Dendritic cell treated with granulocyte-macrophage colony-stimulating factor and Interleukin-4, amounts not matched to agents 40 ng/mL and 50 ng/mL, for 4 days (primary cell): ENCODE measurements at regions not wholly inside any gene's neighbourhood (a gene's known extent, or its start where the extent isn't known, plus 50 kb on each side); places are given as distances from the start of the nearest gene placed in this dataset.

Source experiments
- H3K27ac Mint-ChIP-seq: one replicate; pipeline ENCODE4 v1.8.0; 2022; ENCODE audit warnings: mild to moderate bottlenecking, mixed read lengths
- H3K27me3 Mint-ChIP-seq: one replicate; pipeline ENCODE4 v1.8.0; 2022; ENCODE audit warnings: mild to moderate bottlenecking, mixed read lengths
- H3K36me3 Mint-ChIP-seq: one replicate; pipeline ENCODE4 v1.8.0; 2022; ENCODE audit warnings: low read depth, mixed read lengths
- H3K4me1 Mint-ChIP-seq: one replicate; pipeline ENCODE4 v1.8.0; 2022; ENCODE audit warnings: low read depth, mixed read lengths
- H3K4me3 Mint-ChIP-seq: one replicate; pipeline ENCODE4 v1.8.0; 2022; ENCODE audit warnings: mild to moderate bottlenecking, moderate library complexity, mixed read lengths
- H3K9me3 Mint-ChIP-seq: one replicate; pipeline ENCODE4 v1.8.0; 2022; ENCODE audit warnings: mixed read lengths
- intact Hi-C: fragments of 100-400 bp; cut with micrococcal nuclease; formaldehyde crosslinking; loops from one replicate; pipeline ENCODE4 v1.15.0; 2022

DNA sequence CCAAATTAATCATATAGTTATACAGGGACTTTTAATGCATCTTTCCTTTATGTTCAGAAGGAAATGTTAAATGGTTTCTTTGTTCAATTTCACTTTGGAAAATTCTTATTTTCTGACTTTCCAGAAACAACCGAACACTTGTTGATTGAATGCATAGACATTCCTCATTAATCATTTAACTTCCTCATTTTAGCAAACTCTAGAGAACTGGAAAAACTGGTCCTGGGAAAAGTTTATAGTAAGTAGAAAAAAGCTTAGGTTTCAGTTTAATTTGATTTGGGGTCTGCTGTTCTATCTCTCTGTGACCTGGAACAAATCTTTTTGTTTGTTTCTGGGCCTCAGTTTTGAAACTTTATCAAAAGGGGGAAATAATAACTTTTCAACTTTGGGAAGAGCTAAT lies 320.4 kb downstream of the CMPK2 start:
- H3K36me3 Mint-ChIP-seq, result no peaks in the 10 kb centered on the region
- no peak overlapping the region for H3K27ac Mint-ChIP-seq
- no peaks in the 10 kb centered on the region for H3K27me3 Mint-ChIP-seq
- H3K4me1 Mint-ChIP-seq, result no peaks in the 10 kb centered on the region
- H3K4me3 Mint-ChIP-seq, result no peak overlapping the region
- no peaks in the 10 kb centered on the region for H3K9me3 Mint-ChIP-seq
- intact Hi-C loops, result no loop called here

DNA sequence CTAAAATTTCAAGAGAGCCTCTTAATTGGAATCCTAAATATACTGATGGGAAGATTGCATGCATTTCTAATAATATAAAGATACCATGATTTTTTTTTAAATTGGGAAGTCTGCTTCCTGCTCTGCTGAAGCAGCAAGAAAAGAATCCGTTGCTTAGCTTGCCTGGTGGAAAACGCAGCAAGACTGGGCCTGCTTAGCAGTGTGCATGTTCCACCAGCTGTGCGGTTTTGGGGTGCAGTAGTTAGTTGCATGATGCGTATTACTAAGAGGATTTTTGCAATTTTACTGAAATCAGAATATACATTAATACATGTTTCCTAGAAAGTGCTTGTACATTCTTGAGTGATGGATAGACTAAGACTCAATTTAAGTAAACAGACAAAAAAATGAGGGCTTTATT lies 319.9 kb downstream of the CMPK2 start:
- Mint-ChIP-seq H3K4me1 (no peaks in the 10 kb centered on the region), H3K27me3 (no peaks in the 10 kb centered on the region), H3K36me3 (no peaks in the 10 kb centered on the region), H3K9me3 (no peaks in the 10 kb centered on the region), H3K4me3 (no peak overlapping the region), H3K27ac (no peak overlapping the region)
- intact Hi-C loops, result no loop called here

DNA sequence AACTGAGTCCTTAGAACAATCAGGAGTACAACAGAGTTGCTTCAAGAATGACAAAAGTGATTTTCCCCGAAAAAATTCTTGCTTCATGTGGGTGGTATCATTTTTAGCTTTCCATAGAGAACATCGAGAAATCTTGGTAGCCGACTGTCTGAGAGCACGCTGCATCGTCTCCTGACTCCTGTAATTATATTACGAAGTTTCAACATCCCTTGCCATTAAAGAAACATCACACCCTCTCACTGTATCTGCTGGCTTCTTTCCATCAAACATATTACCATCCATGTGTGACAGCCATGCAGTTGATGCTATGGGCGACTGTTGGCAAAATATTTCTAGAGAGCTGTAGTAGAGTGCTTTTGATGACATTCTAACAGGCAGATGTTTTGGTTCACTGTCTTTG lies 311.2 kb downstream of the CMPK2 start:
- Mint-ChIP-seq H3K27me3 (no peaks in the 10 kb centered on the region), H3K27ac (no peak overlapping the region), H3K4me3 (no peak overlapping the region), H3K4me1 (no peaks in the 10 kb centered on the region), H3K36me3 (no peaks in the 10 kb centered on the region), H3K9me3 (no peaks in the 10 kb centered on the region)
- intact Hi-C loops, result no loop called here

DNA sequence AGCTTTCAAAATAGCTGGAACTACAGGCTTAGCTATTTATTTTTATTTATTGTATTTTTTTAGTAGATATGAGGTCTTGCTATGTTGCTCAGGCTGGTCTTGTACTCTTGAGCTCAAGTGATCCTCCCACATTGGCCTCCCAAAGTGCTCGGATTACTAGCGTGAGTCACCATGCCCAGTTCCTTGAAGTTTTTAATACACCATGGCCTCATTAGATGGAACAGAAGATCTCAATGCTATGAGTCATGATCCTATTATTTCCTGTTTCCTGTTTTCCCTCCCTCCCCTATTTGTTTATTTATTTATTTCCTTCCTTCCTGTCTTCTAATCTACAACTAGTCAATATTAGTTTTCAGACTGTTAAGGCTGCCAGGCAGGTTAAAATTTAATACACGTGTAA lies 309.0 kb downstream of the CMPK2 start:
- no peaks in the 10 kb centered on the region for H3K4me1 Mint-ChIP-seq
- H3K27me3 Mint-ChIP-seq, result no peaks in the 10 kb centered on the region
- intact Hi-C loops, result no loop called here
- H3K36me3 Mint-ChIP-seq, result no peaks in the 10 kb centered on the region
- no peaks in the 10 kb centered on the region for H3K9me3 Mint-ChIP-seq
- no peak overlapping the region for H3K27ac Mint-ChIP-seq
- H3K4me3 Mint-ChIP-seq, result no peak overlapping the region

DNA sequence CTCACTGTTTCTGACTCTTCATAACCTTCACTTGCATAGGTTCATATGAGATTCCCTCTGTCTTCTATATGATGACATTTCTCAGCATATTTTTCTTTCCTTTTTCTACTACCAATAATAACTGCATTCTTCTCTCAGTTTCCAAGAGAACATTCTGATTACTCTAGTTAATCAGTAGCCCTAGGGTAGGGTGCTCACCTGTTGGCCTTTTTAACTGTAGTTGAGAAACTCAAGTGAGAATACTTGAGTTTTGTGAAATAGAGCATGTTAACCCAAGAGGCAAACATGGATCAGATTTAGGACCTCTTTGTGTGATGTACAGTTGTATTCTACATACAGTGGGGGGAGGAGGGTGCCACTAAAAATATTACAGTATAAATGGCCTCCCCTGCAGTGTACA lies 308.0 kb downstream of the CMPK2 start:
- Mint-ChIP-seq H3K4me1 (no peaks in the 10 kb centered on the region), H3K36me3 (no peaks in the 10 kb centered on the region), H3K4me3 (no peak overlapping the region), H3K27me3 (no peaks in the 10 kb centered on the region), H3K27ac (no peak overlapping the region), H3K9me3 (no peaks in the 10 kb centered on the region)
- intact Hi-C loops, result no loop called here

DNA sequence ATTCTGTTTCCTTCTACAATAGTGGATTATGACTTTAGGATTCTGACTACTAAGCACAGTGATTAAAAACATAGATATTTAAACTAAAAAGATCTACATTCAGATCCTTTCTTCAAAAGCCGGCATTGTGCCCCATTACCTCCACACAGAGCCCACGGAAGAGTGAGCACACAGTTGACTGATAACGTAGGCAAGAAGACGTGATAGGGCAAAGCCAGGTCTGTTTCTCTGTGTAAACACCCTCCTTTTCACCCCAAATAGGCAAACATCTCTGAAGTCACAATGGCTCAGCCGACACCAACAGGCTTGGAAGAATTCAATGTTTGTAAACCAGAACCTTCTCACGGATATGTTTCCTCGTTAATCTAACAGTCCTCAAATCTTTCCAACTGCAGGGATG lies 302.9 kb downstream of the CMPK2 start:
- intact Hi-C loops, result no loop called here
- no peak overlapping the region for H3K4me3 Mint-ChIP-seq
- no peak overlapping the region for H3K27ac Mint-ChIP-seq
- no peaks in the 10 kb centered on the region for H3K4me1 Mint-ChIP-seq
- H3K27me3 Mint-ChIP-seq, result no peaks in the 10 kb centered on the region
- H3K9me3 Mint-ChIP-seq, result no peaks in the 10 kb centered on the region
- no peaks in the 10 kb centered on the region for H3K36me3 Mint-ChIP-seq

DNA sequence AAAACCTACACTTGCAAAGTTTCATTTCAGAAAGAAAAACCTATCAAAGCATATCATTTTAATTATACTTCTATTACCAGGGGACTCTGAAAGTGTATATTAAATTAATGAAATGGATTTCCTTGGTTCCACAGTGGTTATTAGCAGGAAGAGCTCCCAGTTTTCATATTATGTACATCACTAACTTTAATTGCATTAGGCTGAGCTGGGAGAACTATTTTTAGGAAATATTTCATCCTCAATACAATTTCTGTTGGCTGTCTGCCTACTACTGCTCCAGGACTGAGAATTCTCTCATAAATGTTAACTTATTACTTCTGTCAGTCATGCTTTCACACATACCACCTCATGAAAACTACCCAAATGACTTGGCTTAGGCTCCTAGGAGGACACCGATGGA lies 301.4 kb downstream of the CMPK2 start:
- no peaks in the 10 kb centered on the region for H3K4me1 Mint-ChIP-seq
- no peak overlapping the region for H3K4me3 Mint-ChIP-seq
- intact Hi-C loops, result no loop called here
- H3K27me3 Mint-ChIP-seq, result no peaks in the 10 kb centered on the region
- H3K9me3 Mint-ChIP-seq, result no peaks in the 10 kb centered on the region
- no peak overlapping the region for H3K27ac Mint-ChIP-seq
- no peaks in the 10 kb centered on the region for H3K36me3 Mint-ChIP-seq

DNA sequence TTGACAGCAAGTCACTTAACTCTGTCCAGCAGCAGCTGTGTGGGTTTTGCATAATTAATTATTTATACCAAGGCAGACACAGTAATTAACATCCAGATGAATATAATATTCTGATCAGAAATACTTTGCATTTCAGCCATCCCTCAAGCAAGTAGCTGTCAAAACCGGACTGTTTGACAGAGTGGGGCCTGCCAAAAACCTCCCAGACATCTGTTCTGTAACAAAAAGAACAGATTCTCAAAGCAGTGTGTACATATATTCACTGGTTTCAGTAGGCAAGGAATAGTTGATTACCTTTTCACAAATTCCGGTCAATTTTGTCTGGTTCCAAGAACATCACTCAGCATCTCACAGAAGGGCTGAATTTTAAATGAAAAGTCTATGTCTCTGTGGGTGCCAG lies 291.6 kb downstream of the CMPK2 start:
- Mint-ChIP-seq H3K27ac (no peak overlapping the region), H3K27me3 (no peaks in the 10 kb centered on the region), H3K36me3 (no peaks in the 10 kb centered on the region), H3K4me1 (no peaks in the 10 kb centered on the region), H3K9me3 (no peaks in the 10 kb centered on the region), H3K4me3 (no peak overlapping the region)
- intact Hi-C loops, result no loop called here

DNA sequence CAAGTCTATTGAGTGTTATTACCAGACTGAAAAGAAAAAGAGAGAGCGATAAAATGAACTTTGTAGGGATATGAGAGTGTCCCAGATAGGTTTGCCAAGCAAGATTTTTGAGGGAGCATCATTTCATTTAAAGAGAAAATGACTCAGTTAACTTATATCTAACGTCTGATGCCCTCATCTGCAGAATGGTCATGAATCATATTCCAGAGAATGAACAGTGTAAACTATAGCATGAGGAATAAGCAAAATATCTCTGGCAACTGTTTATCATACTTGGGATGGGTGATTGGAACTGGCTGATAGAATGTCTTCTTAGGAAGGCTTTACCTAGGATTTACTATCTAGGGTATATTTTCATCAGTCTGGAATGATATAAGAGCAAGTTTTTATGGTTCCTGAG lies 289.4 kb downstream of the CMPK2 start:
- no peaks in the 10 kb centered on the region for H3K9me3 Mint-ChIP-seq
- intact Hi-C loops, result no loop called here
- H3K27ac Mint-ChIP-seq, result no peak overlapping the region
- no peaks in the 10 kb centered on the region for H3K4me1 Mint-ChIP-seq
- no peaks in the 10 kb centered on the region for H3K27me3 Mint-ChIP-seq
- H3K4me3 Mint-ChIP-seq, result no peak overlapping the region
- no peaks in the 10 kb centered on the region for H3K36me3 Mint-ChIP-seq

DNA sequence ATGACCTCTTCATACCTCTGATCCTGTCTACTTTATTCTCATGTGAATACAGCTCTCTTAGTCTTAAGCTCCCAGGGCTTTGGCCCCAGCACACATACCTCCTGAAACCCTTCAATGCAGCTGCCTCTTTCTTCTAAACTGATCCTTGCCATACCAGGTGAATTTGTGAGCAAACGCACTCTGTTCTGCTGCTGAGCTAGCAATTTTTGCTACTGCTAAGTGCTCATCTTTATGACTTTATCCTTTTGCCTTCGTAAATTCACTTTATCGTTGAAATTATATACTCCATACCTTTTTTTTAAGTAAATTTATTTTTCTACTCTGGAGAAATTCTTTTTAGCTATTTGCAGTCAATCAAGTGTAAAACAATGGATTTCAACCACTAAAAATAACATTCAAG lies 287.7 kb downstream of the CMPK2 start:
- H3K4me1 Mint-ChIP-seq, result no peaks in the 10 kb centered on the region
- intact Hi-C loops, result no loop called here
- no peak overlapping the region for H3K4me3 Mint-ChIP-seq

DNA sequence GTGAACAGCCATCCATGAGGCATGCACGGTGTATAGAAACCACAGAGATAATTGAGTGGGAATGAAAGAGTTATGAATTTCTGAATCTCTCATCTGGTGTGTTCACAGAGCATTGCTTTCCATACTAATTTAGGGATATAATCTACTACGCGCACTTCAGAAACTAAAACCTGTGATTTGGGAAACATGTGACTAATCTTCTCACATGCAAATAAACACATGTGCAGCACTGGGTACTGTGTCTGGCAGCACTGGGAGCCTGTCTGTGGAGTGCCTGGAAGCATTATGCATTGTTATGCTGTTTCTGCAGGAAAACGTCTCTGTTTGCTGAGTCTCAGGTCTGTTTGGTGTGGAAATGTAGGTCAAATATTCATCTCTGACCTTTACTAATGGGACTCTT lies 287.3 kb downstream of the CMPK2 start:
- intact Hi-C loops, result no loop called here
- H3K27ac Mint-ChIP-seq, result no peak overlapping the region
- no peaks in the 10 kb centered on the region for H3K27me3 Mint-ChIP-seq
- H3K36me3 Mint-ChIP-seq, result no peaks in the 10 kb centered on the region
- no peak overlapping the region for H3K4me3 Mint-ChIP-seq
- H3K4me1 Mint-ChIP-seq, result no peaks in the 10 kb centered on the region
- H3K9me3 Mint-ChIP-seq, result no peaks in the 10 kb centered on the region

More for the DNA sequence above, 287.7 kb downstream of the CMPK2 start:
- Mint-ChIP-seq H3K27me3 (no peaks in the 10 kb centered on the region), H3K9me3 (no peaks in the 10 kb centered on the region), H3K27ac (no peak overlapping the region), H3K36me3 (no peaks in the 10 kb centered on the region)

DNA sequence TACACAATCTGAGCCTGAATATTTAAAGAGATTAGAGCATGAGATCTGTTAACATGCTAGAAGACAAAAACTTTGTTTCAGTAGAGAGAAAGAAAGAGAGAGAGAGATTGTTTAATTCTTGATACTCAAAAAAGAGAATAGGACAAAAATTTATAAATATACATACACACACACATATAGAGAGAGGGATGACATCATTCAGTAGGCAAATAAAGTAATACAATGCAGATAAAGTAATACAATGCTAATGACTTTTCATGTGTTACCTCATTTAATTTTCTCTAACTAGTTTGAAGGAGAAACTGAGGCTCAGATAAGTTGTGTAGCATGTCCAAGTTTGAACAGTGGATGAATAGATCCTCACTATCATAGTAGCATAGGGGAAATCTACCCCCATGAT lies 286.4 kb downstream of the CMPK2 start:
- Mint-ChIP-seq H3K27me3 (no peaks in the 10 kb centered on the region), H3K36me3 (no peaks in the 10 kb centered on the region), H3K27ac (no peak overlapping the region), H3K4me3 (no peak overlapping the region), H3K4me1 (no peaks in the 10 kb centered on the region), H3K9me3 (no peaks in the 10 kb centered on the region)
- intact Hi-C loops, result no loop called here

DNA sequence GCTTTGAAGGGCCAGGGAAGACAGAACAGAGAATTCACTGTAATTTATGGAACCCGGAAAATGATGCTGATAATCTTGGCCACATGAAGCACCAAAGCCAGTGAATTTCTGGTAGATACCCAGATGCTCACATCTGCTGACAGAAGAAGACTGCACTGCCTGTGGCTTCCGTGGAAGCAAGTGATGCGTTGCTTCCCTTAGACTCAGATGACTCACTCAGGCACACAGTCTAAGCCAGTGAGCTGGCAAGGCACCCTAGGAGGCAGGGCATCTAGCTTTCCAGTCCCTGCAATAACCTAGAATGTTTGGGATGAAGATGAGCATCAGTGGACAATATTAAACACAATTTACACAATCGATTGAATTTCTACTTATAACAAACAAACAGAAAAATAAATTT lies 284.7 kb downstream of the CMPK2 start:
- Mint-ChIP-seq H3K27ac (no peak overlapping the region), H3K4me3 (no peak overlapping the region), H3K36me3 (no peaks in the 10 kb centered on the region), H3K27me3 (no peaks in the 10 kb centered on the region), H3K4me1 (no peaks in the 10 kb centered on the region), H3K9me3 (no peaks in the 10 kb centered on the region)
- intact Hi-C loops, result no loop called here

DNA sequence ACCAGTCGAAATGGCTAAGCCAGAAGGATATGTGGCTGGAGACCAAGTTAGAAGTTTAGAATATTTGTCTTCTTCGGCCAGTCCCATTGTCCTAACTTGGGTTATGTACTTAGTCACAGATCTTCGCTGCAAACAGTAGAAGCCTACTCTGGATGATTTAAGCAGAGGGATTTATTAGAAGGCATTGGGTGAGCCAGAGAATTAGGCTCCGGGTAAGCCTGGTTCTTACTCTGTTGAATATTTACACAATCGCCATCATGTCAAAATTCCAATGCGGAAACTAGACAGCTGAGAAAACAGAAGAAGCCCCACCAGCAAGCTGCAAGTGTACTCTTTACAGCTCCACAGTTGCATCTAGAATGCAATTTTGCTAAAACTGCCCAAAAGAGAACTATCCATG lies 276.6 kb downstream of the CMPK2 start:
- Mint-ChIP-seq H3K36me3 (no peaks in the 10 kb centered on the region), H3K4me1 (no peaks in the 10 kb centered on the region), H3K27ac (no peak overlapping the region), H3K27me3 (no peaks in the 10 kb centered on the region), H3K9me3 (no peaks in the 10 kb centered on the region), H3K4me3 (no peak overlapping the region)
- intact Hi-C loops, result no loop called here

DNA sequence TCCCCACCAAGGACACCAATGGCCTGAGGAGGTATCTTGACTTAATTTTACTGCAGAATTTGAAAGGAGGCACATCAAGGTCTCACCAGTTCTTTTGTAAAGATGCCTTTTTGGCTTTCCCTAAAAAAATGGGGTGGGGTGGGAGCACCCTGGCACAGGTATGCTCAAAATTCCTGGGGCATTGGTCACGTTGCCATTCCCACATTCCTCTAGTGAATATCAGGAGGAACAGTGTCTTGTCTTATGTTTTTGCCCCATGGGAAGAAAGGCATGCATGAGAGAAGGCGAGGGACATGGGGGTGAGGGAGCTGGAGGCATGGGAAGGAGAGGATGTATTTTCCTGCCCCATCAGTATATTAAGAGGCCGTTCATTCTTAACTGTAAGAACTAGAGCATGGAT lies 275.3 kb downstream of the CMPK2 start:
- Mint-ChIP-seq H3K36me3 (no peaks in the 10 kb centered on the region), H3K9me3 (no peaks in the 10 kb centered on the region), H3K4me1 (no peaks in the 10 kb centered on the region), H3K27ac (no peak overlapping the region), H3K4me3 (no peak overlapping the region), H3K27me3 (no peaks in the 10 kb centered on the region)
- intact Hi-C loops, result no loop called here

DNA sequence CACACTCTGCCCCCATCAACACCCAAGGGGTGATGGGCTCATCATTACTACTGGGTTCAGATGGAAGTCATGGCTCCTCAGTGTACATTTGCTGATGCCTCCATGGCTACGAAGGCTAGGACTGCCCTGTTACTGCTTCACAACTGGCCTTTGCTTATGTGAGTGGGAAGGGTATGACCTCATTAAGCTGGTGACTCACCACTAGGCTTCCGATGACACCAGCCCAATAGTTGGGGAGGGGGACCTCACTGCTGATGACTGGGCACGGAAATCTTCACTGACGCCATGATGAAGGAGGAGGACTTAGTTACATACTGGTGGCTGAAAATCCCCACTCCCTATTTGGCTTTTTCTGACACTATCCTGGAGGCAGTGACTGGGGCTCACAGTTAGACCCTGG lies 263.2 kb downstream of the CMPK2 start:
- H3K36me3 Mint-ChIP-seq, result no peaks in the 10 kb centered on the region
- no peaks in the 10 kb centered on the region for H3K4me1 Mint-ChIP-seq
- H3K9me3 Mint-ChIP-seq, result no peaks in the 10 kb centered on the region
- no peak overlapping the region for H3K27ac Mint-ChIP-seq
- H3K4me3 Mint-ChIP-seq, result no peak overlapping the region
- intact Hi-C loops, result no loop called here
- no peaks in the 10 kb centered on the region for H3K27me3 Mint-ChIP-seq
